ENCODE measurements at regions not wholly inside any gene's neighbourhood (a gene's known extent, or its start where the extent isn't known, plus 50 kb on each side); places are given as distances from the start of the nearest gene placed in this dataset.

DNA sequence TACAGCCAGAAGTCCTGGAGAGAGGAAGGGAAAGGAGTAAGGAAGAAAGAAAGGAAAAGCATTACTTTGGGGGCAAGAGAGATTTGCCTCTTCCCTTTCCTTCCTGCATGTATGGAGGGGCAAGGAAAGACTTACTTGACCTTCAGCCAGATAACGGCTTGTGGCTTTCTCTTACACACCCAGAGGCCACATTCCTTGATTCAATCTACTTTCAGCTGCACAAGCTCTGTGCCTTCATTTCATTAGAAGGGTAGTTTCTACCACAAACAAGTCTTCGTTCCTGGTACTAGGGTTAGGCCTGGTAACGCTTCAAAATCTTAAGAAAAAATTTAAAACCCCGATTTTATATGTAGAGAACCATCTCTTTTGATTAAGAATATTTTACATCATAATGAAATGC, 835.9 kb downstream of the TUSC7 start:
- TF ChIP-seq, protein P1, sequence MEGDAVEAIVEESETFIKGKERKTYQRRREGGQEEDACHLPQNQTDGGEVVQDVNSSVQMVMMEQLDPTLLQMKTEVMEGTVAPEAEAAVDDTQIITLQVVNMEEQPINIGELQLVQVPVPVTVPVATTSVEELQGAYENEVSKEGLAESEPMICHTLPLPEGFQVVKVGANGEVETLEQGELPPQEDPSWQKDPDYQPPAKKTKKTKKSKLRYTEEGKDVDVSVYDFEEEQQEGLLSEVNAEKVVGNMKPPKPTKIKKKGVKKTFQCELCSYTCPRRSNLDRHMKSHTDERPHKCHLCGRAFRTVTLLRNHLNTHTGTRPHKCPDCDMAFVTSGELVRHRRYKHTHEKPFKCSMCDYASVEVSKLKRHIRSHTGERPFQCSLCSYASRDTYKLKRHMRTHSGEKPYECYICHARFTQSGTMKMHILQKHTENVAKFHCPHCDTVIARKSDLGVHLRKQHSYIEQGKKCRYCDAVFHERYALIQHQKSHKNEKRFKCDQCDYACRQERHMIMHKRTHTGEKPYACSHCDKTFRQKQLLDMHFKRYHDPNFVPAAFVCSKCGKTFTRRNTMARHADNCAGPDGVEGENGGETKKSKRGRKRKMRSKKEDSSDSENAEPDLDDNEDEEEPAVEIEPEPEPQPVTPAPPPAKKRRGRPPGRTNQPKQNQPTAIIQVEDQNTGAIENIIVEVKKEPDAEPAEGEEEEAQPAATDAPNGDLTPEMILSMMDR (conservative IDR thresholded peaks at IDR 0.05; ENCODE audit: low read depth in 2 of 2) = no peak
- TF ChIP-seq POLR2AphosphoS5 (IDR thresholded peaks at IDR 0.05; ENCODE audit: low read depth) = no peak
- TF ChIP-seq CREB1 (CRISPR knock-in tag; IDR thresholded peaks at IDR 0.05; ENCODE audit: low read depth) = no peak
- TF ChIP-seq ZNF114 (CRISPR knock-in tag; IDR thresholded peaks at IDR 0.05) = no peak
- no peak for TF ChIP-seq EZH2 (IDR thresholded peaks at IDR 0.05; ENCODE audit: low read depth, unreplicated experiment)
- TF ChIP-seq, protein P2, sequence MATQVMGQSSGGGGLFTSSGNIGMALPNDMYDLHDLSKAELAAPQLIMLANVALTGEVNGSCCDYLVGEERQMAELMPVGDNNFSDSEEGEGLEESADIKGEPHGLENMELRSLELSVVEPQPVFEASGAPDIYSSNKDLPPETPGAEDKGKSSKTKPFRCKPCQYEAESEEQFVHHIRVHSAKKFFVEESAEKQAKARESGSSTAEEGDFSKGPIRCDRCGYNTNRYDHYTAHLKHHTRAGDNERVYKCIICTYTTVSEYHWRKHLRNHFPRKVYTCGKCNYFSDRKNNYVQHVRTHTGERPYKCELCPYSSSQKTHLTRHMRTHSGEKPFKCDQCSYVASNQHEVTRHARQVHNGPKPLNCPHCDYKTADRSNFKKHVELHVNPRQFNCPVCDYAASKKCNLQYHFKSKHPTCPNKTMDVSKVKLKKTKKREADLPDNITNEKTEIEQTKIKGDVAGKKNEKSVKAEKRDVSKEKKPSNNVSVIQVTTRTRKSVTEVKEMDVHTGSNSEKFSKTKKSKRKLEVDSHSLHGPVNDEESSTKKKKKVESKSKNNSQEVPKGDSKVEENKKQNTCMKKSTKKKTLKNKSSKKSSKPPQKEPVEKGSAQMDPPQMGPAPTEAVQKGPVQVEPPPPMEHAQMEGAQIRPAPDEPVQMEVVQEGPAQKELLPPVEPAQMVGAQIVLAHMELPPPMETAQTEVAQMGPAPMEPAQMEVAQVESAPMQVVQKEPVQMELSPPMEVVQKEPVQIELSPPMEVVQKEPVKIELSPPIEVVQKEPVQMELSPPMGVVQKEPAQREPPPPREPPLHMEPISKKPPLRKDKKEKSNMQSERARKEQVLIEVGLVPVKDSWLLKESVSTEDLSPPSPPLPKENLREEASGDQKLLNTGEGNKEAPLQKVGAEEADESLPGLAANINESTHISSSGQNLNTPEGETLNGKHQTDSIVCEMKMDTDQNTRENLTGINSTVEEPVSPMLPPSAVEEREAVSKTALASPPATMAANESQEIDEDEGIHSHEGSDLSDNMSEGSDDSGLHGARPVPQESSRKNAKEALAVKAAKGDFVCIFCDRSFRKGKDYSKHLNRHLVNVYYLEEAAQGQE (IDR thresholded peaks at IDR 0.05; ENCODE audit: unreplicated experiment) = no peak
- TF ChIP-seq EZH2phosphoT487 (IDR thresholded peaks at IDR 0.05; ENCODE audit: unreplicated experiment) = no peak
- TF ChIP-seq ZNF331 (CRISPR knock-in tag; IDR thresholded peaks at IDR 0.05; ENCODE audit: low read depth) = no peak
- no peak for TF ChIP-seq JUNB (IDR thresholded peaks at IDR 0.05; ENCODE audit: unreplicated experiment)
- no peak for TF ChIP-seq STAT1 (IDR thresholded peaks at IDR 0.05; ENCODE audit: unreplicated experiment)
- TF ChIP-seq, protein P3, sequence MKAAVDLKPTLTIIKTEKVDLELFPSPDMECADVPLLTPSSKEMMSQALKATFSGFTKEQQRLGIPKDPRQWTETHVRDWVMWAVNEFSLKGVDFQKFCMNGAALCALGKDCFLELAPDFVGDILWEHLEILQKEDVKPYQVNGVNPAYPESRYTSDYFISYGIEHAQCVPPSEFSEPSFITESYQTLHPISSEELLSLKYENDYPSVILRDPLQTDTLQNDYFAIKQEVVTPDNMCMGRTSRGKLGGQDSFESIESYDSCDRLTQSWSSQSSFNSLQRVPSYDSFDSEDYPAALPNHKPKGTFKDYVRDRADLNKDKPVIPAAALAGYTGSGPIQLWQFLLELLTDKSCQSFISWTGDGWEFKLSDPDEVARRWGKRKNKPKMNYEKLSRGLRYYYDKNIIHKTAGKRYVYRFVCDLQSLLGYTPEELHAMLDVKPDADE (IDR thresholded peaks at IDR 0.05) = no peak

Data from GM23338 (cell line).